Epithelial cell of proximal tubule (primary cell): ENCODE measurements at regions not wholly inside any gene's neighbourhood (a gene's known extent, or its start where the extent isn't known, plus 50 kb on each side); places are given as distances from the start of the nearest gene placed in this dataset.

ENCODE experiments used
- DNase-seq: peaks from one replicate; pipeline ENCODE4 v3.0.0-alpha.2; 2011; ENCODE audit warnings: low read depth
- H3K4me3 ChIP-seq: 2 replicates; pipeline ENCODE4 v1.5.1; 2011; ENCODE audit warnings: low read depth, mild to moderate bottlenecking, low read length
- TF ChIP-seq, protein P1 (sequence below): conservative IDR thresholded peaks from 2 replicates; pipeline ENCODE4 v1.5.1; 2012; ENCODE audit warnings: low read depth, mild to moderate bottlenecking, low read length

DNA sequence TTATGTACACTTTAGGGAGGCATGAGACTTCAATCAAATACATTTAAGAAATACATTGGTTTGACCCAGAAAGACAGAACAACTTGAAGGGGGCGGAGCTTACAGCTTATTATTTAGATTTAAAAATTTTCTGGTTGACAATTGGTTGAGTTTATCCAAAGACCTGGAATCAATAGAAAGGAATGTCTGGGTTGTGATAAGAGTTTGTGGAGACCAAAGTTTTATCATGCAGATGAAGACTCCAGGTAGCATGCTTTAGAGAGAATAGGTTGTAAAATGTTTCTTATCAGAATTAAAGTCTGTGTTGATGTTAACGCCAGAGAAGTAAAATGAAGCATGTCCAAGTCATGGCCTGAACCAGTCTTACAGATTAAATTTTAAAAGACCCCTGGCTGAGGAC lies 757.8 kb upstream of the ADGRB3 start:
- TF ChIP-seq, protein P1, sequence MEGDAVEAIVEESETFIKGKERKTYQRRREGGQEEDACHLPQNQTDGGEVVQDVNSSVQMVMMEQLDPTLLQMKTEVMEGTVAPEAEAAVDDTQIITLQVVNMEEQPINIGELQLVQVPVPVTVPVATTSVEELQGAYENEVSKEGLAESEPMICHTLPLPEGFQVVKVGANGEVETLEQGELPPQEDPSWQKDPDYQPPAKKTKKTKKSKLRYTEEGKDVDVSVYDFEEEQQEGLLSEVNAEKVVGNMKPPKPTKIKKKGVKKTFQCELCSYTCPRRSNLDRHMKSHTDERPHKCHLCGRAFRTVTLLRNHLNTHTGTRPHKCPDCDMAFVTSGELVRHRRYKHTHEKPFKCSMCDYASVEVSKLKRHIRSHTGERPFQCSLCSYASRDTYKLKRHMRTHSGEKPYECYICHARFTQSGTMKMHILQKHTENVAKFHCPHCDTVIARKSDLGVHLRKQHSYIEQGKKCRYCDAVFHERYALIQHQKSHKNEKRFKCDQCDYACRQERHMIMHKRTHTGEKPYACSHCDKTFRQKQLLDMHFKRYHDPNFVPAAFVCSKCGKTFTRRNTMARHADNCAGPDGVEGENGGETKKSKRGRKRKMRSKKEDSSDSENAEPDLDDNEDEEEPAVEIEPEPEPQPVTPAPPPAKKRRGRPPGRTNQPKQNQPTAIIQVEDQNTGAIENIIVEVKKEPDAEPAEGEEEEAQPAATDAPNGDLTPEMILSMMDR: no peak
- H3K4me3 ChIP-seq: no peak overlapping the region
- DNase-seq: no peak

DNA sequence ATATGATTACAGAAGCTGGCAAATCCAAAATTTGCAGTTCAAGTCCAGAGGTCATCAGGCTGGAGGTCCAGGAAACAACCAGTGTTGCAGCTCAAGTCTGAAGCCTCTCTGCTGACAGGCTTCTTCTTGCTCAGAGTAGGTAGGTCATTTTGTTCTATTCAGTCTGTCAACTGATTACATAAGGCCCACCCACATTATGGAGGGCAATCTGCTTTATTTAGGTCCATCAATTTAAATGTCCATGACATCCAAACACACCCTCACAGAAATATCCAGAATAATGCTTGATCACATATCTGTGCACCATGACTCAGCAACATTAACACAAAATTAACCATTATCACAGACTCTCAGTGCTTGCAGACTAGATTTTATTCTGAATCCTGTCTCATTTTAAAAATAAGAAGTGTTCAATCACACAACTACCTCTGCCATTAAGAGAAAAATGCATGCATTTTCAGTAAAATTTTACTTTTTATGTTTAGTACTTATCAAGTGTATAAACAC lies 759.2 kb upstream of the ADGRB3 start:
- H3K4me3 ChIP-seq: no peak overlapping the region
- TF ChIP-seq, protein P1: no peak
- no peak for DNase-seq

DNA sequence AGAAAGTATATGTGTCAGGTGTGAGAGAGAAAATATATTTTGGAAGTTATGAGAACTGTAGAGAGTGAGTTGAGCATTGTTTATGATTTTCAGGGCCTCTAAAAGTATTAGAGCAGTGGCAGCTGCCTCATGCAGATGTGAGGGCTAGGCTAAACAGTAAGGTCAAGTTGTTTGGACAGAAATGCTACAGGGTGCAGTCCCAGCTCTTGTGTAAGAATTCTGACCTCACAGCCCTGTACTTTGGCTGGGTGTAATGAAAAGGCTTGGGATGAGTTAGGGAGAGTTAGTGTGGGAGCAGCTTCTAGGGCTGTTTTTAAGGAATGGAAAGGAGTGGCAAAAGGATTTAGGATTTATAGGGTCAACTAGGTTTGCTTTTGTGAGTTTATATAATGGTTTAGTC lies 764.8 kb upstream of the ADGRB3 start:
- TF ChIP-seq, protein P1: no peak
- H3K4me3 ChIP-seq: no peak overlapping the region
- DNase-seq: no peak

DNA sequence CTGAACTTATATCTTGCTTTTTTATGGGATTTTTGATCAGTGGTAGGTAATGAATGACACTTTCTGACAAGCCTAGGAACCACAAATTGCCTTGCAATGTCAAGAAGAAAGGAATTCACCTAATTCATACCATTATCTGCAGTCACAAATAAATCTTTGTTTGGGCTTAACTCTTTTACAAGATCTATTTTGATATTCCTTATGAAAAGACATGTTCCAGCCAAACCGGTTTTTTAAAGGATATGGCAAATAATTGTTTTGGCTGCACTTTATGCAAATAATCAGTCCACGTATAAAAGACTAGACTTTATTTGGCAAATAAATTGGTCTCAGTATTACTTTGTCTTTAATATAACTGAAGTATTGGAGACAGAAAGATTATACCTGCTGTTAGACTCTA lies 771.7 kb upstream of the ADGRB3 start:
- DNase-seq: no peak
- TF ChIP-seq, protein P1: no peak

DNA sequence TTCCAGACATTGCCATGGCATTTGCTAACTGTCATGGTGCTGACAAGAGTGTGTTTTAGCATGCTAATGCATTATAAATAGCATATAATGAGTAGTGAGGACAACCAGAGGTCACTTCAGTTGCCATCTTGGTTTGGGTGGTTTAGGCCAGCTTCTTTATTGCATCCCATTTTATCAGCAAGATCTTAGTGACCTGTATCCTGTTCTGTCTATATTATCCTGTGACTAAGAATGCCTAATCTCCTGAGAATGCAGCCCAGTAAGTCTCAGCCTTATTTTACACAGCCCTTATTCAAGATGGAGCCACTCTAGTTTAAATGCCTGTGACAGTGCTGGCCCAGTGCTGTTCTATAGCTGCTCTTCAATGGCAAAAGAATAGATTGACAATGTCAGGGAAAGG lies 781.0 kb upstream of the ADGRB3 start:
- TF ChIP-seq, protein P1: no peak
- no peak for DNase-seq
- H3K4me3 ChIP-seq: no peak overlapping the region

More for the DNA sequence above, 771.7 kb upstream of the ADGRB3 start:
- H3K4me3 ChIP-seq: no peak overlapping the region

DNA sequence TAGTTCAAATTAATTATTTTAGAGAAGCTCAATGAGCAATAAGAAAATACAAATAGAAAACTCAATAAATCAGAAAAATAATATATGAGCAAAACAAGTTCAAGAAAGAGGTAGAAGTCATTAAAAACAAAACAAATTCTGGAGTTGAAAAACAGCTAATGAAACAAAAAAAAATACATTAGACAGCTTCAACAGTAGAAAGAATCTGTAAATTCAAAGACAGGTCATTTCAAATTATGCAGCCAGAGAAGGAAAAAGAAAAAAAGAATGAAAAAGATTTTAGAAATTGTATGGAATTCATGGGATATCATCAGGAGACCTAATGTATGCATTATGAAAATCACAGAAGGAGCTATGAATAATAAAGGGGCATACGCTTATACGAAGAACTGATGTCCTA lies 795.3 kb upstream of the ADGRB3 start:
- H3K4me3 ChIP-seq: no peak overlapping the region
- no peak for DNase-seq
- TF ChIP-seq, protein P1: no peak

DNA sequence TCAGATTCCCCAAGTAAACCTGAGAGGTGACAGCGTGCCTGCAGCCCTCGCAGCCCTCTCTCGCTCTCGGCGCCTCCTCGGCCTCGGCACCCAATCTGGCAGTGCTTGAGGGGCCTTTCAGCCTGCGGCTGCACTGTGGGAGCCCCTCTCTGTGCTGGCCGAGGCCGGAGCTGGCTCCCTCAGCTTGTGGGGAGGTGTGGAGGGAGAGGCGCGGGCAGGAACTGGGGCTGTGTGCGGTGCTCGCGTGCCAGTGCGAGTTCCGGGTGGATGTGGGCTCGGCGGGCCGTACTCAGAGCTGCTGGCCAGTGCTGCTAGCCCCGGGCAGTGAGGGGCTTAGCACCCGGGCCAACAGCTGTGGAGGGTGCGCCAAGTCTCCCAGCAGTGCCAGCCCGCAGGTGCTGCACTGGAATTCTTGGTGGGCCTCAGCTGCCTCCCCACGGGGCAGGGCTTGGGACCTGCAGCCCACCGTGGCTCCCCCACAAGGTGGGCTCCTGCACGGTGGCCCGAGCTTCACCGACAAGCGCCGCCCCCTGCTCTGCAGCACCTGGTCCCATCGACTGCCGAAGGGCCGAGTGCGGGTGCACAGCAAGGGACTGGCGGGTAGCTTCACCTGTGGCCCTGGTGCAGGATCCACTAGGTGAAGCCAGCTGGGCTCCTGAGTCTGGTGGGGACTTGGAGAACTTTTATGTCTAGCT lies 809.7 kb upstream of the ADGRB3 start:
- DNase-seq: no peak
- TF ChIP-seq, protein P1: no peak

More for the DNA sequence above, 809.7 kb upstream of the ADGRB3 start:
- H3K4me3 ChIP-seq: no peak overlapping the region
